A172 (cell line): ENCODE measurements at regions not wholly inside any gene's neighbourhood (a gene's known extent, or its start where the extent isn't known, plus 50 kb on each side); places are given as distances from the start of the nearest gene placed in this dataset.

ENCODE experiments used
- DNase-seq: peaks from one replicate; pipeline ENCODE4 v3.0.0-alpha.2; 2015; ENCODE audit warnings: low spot score

GRCh38 chr22:25366876-25367466 lies 147.5 kb downstream of the CRYBB2 start:
- DNase-seq = no peak

GRCh38 chr22:25367756-25368155 lies 148.3 kb downstream of the CRYBB2 start:
- DNase-seq = no peak

DNA sequence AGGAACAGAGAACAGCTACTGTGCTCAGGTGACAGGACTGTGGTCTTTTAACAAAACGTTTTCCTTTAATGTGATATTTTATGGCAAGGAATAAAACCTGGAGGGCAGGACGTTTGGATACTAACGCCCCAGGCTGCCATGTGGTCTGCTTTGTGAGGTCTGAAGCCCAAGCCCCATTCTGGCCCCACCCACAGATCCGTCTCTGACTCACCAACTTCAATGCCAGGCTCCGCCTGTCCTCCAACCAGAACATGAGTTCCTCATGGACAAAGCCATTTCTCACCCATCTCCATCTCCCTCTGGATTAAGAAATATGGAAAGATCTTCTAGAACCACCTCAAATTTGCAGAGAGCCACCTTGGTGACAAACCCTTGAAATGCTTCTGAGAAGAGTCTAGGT lies 148.8 kb downstream of the CRYBB2 start:
- DNase-seq = peak; percentile 60

GRCh38 chr22:25369041-25369440 lies 149.6 kb downstream of the CRYBB2 start:
- DNase-seq = no peak

DNA sequence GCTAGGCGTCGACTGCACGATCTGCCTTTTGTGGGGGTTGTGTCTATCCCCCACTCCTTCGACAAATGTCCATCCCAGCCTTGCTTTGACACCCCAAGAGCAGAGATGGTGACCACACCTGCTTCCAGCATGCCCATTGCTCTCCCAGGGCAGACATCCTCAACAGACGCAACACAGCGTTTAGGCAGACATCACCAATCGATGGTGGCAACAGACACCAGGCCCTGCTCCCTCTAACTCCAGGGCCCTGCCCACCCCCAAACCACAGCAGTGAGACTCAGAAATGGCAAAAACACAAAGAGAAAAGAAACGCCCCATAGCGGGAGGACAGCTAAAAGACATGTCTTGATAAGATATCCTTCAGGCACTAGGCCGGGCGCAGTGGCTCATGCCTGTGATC lies 150.9 kb downstream of the CRYBB2 start:
- DNase-seq = no peak

GRCh38 chr22:25372000-25372595 lies 152.7 kb downstream of the CRYBB2 start:
- DNase-seq = no peak

GRCh38 chr22:25373961-25374360 lies 154.5 kb downstream of the CRYBB2 start:
- DNase-seq = no peak

DNA sequence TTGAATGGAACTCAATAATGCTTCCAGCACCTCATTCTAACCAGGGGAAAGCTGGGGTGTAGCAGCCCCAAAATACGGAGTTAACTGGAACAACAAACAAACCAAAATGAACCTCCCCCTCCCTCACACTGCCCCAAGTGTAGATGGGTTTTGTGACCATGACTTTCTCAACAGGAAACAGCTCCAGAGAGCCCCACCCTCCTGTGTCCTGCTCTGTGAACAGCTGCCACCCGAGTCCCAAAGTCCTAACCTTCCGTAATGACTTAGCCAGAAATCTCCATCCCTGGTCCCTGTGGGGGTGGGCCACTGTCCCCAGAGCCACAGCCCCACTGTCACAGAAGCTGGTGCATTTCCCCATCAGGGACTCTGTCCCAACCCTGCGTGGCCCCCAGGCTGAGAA lies 155.4 kb downstream of the CRYBB2 start:
- DNase-seq = no peak

DNA sequence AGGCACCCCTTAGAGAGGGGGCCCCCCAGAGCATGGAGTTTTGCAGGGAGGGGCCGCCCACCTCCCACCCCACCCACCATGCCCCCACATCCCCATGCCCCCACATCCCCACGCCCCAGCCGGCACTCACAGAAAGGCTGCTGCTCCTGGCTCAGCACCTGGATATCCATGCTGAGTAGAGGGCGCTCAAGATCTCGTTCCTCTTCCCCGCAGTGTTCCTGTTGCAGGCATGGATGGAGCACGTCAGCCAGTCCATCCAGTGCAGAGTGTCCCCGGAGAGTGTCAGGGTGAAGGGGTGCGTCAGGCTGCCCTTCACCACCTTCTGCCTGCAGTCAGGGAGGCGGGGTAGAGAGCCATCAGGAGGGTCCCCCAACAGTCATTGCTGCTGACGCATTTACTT lies 156.2 kb downstream of the CRYBB2 start:
- no peak for DNase-seq

DNA sequence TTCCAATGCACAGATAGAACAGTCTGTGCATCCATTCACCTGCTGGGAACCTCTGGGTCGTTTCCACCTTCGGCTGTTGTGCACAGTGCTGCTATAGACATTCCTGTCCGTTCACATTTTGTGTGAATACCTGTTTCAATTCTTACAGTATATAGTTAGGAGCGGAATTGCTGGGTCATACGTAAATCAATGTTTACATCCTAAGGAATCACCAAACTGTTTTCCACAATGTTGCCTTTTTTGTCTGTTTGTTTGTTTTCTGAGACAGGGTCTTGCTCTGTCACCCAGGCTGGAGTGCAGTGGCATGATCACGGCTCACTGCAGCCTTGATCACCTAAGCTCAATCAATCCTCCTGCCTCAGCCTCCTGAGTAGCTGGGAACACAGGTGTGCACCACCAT lies 158.3 kb downstream of the CRYBB2 start:
- DNase-seq = no peak

GRCh38 chr22:25380122-25380747 lies 160.8 kb downstream of the CRYBB2 start:
- DNase-seq = no peak

DNA sequence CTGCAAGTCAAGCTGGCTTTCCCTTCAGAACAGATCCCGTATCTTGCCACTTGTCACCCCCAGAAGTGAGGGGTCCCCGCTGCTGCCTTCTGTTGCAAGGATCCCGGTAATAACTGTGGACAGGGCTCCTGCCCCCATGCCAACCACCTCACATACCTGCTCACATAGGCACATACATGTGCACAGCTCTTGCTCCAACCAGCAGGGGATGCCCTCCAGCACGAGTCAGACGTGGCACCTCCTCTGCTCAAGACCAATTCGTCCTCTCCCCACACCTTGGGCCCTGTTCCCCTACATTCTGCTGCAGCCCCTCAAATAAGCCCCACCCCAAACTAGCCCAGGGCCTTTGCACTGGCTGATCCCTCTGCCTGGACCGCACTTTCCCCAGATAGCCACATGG lies 163.3 kb downstream of the CRYBB2 start:
- DNase-seq = no peak

- no peak for DNase-seq
These were observed 163.9 kb downstream of the CRYBB2 start for GRCh38 chr22:25383278-25383820.

DNA sequence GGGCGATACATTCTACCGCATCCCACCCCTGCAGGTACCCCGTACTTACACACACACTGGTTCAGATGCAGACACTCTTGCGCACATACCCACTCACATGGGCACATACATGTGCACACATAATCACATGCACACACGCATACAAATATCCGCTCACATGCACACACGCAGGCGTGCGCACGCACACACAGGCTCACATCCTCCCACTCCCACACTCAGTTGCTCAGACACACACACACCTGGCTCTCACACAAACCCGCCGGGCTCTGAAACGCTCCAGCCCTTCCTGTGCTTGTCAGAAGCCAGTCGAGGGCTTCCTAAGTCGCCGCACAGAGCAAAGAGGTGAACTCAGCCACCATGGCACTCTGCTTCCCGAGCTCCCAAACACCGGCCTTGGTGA lies 164.5 kb downstream of the CRYBB2 start:
- no peak for DNase-seq

GRCh38 chr22:25386538-25386884 lies 167.1 kb downstream of the CRYBB2 start:
- no peak for DNase-seq

DNA sequence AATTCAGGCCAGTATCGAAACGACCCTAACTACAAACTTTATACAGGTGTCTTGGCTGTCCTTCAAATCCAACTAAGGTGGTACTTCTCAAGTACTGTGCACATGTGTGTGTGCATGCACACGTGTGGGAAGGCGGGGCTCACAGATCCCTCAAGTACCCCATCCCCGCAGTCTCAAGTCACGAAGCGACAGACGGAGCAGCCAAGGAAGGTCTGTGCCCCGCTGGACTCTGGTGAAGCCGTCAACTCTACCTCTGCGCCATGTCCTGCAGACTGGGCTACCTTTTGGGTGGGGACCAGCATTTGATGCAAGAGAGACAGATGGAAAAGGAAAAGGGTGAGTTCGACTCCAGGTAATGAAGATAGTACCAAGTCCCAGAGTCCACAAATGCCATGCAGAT lies 169.0 kb downstream of the CRYBB2 start:
- no peak for DNase-seq

DNA sequence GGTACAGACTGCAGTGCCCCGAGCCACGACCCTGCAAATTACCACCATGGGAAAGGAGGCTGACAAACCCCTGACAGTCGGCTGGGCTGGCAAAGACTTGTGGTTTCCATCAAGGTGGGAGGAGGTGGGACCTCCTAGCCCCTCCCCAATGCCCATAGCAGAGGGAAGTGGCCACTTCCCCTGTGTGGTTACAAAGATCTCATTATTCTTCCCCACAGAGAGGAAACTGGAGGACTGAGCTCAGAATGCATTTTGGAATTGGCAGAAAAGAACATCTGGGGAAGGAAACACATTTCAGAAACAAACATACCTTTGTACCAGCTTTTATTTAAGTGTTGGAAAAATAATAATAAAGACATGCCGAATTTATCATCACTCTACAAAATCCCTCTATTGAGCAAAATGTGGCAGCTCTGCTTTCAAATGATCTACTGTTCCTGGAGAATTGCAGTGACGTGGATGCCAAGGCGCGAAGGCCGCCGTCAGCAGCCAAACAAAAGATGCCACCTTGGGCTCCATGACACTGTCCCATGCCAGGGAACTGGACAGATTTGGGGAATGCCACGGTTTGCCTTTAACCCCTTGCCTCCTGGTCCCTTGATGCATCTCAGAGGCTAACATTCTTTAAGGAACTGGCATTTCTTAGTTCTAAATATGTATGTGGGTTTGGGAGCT lies 169.6 kb downstream of the CRYBB2 start:
- no peak for DNase-seq

DNA sequence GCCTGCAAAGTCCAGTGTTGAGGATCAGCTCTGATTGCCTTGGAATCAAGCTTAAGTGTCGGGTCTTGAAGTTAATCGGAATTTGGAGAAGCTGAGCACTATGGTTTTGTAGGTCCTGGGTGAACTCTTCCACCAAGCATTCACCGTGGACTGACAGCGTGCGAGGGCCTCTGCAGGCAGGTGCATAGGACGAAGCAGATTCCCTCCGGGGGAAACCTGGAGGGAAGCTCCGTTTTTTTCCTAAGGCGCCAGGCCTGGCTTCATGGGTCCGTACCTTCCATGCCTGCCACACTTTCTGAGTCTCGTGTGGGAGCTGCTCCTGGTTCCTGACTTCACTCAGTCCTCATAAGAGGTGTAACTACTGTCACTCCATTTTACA lies 170.1 kb downstream of the CRYBB2 start:
- DNase-seq = no peak

GRCh38 chr22:25390297-25391240 lies 171.1 kb downstream of the CRYBB2 start:
- no peak for DNase-seq

DNA sequence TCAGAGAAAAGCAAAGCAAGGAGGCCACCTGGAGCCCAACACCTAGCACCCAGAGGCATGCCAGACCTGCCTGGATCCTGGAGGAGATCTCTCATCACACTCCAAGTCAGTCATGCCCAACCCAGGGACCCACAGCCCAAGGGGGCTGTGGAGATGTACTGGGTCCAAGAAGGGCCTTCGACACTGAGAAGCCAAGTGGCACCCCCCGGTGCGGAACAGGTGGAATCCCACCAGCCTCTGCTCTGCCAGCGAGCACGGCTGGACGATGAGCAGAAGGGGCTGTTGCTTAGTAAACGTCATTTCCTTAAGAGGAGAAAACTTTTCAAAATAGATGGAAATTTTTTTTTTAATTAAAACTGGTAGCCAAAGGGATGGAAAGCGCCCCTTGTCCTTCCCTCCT lies 171.9 kb upstream of the GRK3 start:
- DNase-seq = no peak

DNA sequence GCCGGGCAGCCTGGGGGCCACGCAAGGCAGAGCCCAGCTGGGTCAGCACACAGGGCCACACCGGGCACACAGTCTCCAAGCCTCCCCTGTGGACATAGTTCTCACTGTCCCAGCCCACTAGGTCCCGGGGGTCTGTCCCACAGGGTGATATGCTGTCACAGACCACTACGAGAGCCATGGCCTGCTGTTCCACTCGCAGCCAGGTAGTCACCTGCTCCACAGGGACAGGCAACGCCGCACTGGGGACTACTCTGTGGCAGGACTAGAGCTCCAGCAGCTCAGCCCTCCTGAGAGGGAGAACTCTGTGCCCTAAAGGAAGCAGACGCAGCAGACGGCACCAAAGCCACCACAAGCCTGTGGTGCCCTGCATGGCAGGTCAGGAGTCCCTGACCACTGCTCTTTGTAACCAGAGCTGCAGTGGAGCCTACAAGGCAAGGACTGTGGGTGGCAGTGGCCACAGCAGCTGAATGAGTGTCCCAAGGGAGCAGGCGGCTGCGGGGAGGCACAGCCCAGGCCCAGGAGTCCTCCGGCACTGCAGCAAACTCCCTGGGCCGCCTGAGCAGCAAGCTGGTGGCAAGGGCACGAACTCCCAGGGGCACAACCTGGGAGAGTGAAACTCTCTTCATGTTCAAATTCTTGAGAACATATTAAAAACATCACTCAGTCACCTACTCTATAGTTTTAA lies 171.2 kb upstream of the GRK3 start:
- DNase-seq = no peak
